HG03064 (cell line): ENCODE measurements at regions not wholly inside any gene's neighbourhood (a gene's known extent, or its start where the extent isn't known, plus 50 kb on each side); places are given as distances from the start of the nearest gene placed in this dataset.
"Not testable (repeated sequence)": the region's sequence is repeated elsewhere in the genome, so short reads cannot be mapped to it uniquely, and the experiment has no call there.

ENCODE experiments used
- ATAC-seq: cut with Tn5 transposase; IDR thresholded peaks from one replicate; pipeline ENCODE4 v1.9.1; 2021; ENCODE audit warnings: low read depth; ENCODE audit not compliant: unreplicated experiment

DNA sequence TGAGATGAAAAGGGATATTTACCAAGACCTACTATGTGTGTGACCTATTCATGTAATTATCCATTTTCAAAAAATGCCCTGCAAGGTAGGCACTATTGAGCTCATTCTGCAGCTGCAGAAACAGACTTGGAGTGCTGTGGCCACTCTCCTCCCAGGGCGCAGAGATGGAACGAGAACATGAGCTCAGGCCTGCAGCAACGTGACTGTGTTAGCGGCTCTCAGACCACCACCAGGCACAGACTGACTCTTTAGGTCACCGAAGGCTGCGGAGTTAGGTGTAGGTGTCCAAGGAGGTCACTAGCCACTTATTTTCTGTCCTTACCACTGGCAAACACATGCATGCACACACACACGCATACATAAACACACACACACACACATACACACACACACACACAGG, 271.4 kb upstream of the DIO3 start:
- no peak for ATAC-seq

DNA sequence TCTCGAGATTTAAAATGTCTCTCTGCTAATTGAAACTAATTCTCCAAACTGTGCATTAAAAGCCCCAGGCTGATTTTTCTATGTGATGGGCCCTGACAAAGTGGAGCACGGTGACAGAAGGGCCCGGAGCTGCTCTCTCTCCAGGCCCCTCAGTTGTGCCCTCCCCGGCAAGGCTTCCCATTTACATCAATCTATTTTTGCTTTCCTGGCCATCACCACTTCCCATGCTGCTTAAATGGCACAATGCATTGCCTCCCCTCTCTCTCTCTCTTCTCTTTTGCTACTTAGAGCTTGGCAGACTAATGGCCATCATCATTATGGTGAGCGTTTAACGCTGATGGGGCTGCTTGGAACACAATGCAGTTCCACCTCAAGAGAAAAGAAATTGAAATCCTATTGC, 270.7 kb upstream of the DIO3 start:
- no peak for ATAC-seq

DNA sequence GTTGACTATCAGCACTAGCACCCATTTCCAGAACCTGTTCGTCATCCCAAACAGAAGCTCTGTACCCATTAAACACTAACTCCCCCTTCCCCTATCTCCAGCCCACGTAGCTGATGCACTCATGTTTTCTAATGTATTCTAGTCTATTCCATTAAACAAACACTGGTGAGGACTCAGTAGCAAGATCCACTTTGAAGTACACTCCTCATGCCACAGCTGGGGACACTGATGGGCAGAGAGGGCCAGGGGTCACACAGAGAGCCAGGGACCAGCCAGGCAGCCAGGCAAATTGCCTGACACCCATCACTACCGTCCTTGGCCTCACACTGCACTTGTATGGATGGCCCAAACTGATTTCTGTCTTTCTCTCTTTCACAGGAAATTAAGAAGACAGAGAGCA, 269.9 kb upstream of the DIO3 start:
- no peak for ATAC-seq

DNA sequence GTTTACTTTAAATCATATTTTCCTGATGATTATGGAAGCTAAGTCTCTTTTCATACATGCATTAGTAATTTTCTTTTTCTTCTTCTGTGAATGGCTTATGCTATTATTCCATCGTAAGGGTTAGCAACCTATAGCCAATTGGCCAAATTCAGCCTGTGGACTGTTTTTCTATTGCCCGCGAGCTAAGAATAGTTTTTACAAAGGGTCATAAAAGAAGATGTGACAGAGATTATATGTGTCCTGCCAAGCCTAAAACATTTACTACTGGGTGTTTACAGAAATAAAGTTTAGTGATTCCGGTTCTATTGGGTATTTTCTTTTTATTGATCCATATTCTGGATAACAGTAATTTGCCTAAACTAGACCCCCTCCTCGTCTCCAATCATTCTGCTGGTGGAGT, 268.8 kb upstream of the DIO3 start:
- no peak for ATAC-seq

DNA sequence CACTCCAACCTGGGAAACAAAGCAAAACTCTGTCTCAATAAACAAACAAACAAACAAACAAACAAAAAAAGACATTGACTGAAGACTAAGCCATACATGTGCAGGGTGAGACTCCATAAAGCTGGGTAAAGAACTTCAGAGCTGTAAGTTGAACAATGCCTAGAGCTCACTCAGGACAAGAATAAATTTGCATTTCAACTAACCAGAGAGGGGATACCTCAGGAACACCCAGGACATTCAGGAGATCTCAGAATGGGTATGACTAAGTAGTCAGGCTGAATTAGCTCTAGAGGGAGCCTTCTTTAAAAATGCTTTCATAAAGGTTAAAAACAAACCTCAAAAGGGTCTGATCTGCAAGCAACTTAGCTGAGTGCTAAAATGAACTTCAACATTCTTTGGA, 267.7 kb upstream of the DIO3 start:
- ATAC-seq = no peak

DNA sequence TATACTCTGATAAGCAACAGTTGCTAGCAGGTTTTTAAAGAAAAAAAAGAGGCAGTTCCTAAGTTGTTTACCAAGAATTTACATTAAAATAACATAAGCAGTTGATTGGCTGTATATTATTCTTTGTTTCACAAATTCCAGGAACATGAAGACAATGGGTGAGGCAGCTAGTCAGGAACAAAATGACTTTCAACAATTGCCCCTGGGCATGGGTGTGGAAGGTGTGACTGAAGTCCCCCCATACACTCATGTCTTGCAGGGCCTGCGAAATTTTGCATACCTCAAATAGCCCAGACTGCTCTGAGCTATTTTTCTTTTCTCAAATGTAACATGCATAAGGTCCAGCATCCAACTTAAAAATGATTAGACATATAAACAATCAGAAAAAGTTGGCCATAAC, 267.2 kb upstream of the DIO3 start:
- ATAC-seq = no peak

DNA sequence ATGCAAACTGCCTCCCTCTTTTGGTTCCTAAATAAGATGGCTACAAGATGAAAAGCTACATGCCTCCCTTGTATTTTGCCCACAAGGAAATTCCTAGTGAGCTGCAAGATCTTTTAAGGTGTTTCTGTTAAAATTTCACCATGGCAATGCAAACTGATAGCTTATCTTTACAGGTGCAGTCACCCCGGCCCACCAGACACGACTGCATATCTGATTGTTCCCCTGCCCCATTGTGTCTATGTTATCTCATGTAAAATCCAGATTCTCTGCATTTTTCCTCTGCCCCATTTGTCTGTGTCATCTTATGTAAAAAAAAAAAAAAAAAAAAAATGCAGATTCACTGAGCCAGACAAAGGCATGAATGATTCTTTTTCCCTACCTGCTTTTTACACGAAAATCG, 261.5 kb upstream of the DIO3 start:
- not testable (repeated sequence) for ATAC-seq

DNA sequence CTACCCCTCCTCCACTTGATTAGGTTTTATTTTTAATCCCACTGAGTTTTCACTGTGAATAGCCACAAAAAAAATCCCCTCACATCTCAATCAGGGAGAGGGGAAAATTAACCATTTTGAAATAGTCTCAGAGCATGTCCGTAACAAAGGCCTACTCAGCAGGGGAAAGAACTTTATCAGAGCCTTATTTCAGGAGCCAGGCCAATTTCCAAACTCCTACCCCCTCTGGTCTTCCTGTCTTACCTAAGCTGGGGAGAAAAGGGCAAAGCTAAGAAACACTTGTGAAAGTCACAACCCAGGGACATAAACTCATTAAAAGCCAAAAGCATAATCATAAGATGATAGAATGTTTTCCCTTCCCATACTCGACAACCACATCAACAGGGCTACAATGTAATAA, 260.3 kb upstream of the DIO3 start:
- ATAC-seq = no peak

DNA sequence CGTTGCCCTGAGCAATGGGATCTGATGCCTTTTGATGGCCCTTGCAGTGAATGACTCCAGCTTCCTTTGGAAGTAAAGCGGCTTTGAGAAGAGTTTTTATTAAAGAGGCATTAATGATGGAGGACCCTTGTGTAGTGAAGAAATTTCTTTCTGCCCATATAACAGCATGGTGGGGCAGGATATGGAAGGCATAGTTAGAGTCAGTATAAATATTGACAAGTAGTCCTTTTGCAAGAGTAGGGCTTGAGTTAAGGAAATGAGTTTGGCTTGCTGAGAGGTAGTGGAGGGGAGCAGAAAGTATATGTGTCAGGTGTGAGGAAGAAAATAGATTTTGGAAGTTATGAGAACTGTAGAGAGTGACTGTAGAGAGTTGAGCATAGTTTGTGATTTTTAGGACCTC, 254.1 kb upstream of the DIO3 start:
- not testable (repeated sequence) for ATAC-seq

DNA sequence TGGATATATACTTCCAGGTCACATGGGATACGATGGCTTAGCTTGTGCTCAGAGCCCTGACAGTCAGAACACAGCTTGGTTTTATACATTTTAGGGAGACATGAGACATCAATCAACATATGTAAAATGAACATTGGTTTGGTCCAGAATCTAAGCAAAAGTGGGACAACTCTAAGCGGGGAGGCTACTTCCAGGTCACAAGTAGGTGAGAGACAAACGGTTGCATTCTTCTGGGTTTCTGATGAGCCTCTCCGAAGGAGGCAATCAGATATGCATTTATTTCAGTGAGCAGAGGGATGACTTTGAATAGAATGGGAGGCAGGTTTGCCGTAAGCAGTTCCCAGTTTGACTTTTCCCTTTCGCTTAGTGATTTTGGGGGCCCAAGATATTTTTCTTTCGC, 250.1 kb upstream of the DIO3 start:
- ATAC-seq = not testable (repeated sequence)

DNA sequence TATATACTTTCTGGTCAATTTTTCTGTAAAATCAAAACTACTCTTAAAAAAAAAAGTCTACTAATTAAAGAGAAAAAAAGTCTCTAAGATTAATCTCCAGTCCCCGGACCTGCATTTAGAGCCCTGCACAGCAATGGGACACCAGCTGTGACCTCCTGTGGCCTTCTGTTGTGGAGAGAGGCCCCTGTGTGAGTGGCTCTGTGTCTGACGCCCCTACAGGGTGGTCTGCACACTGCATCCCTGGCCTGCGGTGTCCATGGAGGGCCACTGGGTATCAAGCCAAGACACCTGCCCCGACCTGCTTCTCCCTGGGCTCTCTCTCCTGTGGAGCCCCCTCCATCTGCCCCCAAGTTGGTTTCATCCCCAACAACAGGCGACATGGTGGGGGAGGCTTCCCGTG, 248.0 kb upstream of the DIO3 start:
- ATAC-seq = no peak

DNA sequence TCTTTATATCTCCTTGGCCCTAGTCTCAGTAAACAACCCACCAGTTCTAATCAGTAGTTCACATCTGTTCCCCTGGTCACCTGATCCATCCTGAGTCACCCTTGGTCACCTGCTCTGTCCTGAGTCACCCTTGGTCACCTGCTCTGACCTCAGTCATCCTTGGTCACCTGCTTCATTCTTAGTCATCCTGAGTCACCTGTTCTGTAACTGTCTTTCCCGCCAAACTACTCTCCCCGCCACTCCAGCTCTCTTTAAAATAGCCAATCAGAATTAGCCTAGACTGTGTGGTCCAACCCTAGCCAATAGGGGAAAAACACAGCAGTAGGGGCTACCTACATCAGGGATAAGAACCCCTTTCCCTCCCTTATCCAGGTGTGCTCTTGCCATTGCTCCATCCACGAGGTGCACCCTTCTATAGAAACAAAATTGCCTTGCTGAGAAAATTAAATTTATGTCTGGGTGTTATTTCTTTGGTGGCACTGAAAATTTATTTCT, 245.4 kb upstream of the DIO3 start:
- ATAC-seq = no peak

DNA sequence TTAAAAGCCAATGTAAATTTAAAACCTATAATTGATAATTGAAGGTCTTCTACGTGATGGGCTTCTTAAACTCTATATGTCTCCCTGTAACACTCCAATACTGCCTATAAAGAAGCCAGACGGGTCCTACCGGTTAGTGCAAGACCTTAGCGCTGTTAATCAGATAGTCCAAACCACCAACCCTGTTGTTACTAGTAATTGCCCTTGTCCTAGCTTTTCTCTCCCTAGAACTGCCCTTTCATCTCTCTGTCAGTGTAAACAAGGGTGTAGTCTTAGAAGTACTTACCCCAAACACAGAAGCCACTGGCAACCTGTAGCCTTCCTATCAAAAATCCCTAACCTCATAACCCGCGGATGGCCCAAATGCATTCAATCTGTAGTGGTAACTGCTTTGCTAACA, 243.0 kb upstream of the DIO3 start:
- no peak for ATAC-seq

DNA sequence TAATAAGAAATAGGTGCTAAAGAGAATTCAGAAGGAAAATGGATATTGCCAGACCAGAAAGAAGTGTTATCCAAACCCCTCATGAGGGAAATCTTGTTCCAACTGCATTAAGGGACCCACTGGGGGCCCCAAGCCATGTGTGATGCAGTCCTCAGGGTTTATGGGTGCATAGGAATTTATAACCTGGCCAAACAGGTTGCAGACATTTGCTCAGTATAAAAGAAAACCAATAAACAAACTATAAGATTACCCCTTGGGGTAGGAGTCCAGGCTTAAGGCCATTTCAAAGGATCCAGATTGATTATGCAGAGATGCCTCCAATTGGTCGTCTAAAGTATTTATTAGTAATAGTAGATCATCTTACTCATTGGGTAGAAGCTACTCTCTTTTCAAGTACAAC, 240.9 kb upstream of the DIO3 start:
- ATAC-seq = no peak

DNA sequence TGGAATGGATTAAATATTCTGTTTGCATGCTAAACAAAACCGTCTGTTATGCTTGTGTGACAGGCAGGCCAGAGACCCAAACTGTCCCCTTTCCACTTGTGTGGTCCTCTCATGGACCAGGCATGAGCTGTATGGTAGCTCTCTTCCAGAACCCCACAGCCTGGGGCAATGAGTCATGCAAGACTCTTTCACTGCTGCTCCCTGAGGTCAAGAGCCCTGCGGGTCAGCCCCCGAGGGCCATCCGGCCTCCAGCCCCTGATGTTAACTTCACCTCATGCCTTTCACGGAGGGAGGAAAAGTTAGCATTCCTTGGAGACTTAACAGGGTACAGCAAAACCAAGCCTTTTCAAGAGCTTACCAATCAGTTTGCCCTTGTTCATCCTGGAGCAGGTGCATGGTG, 239.1 kb upstream of the DIO3 start:
- ATAC-seq = no peak

DNA sequence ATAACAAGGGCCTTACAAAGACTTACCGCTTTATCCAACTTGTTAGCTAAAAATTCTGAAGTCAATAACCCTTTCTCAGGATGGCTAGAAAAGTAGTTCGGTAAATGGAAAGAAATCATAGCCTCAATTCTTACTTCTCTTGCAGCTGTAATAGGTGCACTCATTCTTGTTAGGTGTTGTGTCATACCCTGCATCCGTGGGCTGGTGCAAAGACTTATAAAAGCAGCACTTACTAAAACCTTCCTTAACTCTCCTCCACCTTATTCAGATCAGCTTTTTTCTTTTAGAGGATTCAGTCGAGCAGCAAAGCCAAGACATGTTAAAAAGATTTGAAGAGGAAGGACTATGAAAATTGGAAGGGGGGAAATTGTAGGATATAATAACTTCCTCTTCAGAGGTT, 238.2 kb upstream of the DIO3 start:
- no peak for ATAC-seq

DNA sequence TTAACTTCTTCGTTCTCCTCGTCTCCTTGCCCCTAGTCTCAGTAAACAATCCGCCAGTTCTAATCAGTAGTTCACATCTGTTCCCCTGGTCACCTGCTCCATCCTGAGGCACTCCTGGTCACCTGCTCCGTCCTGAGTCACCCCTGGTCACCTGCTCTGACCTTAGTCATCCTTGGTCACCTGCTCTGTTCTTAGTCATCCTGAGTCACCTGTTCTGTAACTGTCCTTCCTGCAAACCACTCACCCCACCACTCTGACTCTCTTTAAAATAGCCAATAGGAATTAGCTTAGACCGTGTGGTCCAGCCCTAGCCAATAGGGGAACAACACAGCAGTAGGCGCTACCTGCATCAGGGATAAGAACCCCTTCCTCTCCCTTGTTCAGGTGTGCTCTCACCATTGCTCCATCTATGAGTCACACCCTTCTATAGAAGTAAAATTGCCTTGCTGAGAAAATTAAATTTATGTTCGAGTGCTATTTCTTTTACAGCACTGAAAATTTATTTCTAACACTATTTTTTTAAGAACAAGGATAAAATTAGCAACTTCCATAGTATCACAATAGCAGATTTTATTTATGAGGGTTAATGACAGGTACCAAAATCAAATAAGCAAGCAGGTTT, 237.6 kb upstream of the DIO3 start:
- ATAC-seq = not testable (repeated sequence)

DNA sequence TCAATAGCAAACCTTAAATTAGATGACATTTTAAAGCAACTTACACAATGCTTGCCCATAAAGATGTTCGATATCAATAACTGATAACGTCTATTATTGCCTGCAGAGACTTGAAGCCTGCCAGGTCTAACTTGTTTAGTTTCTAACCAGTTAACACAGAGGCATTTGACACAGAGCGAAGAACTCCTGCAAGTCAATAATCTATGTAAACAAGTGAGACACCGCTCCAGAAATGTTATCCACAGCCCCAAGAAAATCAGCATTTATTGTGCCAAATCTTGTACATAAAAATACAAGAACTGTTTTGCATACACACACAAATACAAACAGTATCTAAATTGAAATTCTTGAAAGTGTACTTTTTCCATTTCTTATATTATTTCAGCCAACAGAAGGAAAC, 236.0 kb upstream of the DIO3 start:
- ATAC-seq = no peak

DNA sequence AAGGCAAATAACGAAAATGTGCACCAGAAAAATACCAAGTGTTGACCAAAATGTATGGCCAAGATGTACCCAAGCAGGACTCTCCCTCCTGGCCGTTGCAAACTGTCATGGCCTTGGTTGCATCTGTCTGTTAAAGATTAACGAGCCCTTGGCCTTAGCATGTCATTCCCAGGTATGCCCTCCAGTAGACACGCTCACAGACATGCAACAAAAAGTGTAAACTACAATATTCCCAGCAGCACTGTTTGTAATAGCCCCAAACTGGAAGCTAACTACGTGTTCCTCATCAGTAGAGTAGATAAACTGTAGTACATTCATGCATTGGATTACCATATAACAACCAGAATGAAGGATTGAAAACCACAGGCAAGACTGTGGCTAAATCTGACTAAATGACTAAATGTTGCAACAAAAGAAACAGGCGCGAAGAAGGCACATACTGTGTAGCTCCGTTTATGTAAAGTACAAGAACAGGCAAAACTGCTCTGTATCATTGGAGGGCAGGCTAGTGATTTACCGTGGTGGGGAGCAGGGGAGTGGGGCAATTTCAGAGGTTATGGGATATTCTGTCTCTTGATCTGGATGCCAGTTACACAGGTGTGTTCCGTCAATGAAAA, 232.8 kb upstream of the DIO3 start:
- ATAC-seq = no peak

DNA sequence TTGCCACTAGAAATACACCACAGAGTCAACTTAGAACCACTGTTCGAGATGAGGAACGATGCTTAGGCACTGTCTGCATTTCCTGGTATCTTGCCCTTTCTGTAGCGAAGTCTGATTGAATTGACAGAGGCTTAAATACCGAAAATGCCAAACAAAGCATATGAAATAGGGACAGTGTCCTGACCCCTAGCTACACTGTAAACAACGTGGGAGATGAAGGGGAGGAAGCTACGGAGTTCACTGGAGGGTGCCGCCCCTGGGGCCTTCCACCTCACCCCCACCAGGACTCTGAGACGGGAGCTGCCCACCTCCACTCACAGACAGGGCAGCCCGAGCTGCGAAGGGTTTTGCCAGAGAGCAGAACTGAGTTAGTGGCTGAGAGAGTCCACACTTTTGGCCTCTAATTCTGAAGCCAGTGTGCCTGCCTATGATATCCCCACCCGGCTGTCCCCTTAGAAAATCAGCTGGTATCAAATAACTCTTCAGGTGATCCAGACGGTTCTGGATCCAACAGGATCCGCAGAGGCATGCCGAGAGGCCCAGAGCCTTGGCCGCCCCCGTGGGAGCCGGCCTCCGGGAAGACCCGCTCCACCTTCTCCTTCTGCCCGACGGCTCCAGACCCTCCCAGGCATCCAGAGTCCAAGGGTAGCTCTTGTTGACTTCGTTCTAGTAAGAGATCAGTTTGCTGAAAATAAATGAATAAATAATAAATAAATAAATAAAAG, 230.7 kb upstream of the DIO3 start:
- no peak for ATAC-seq

DNA sequence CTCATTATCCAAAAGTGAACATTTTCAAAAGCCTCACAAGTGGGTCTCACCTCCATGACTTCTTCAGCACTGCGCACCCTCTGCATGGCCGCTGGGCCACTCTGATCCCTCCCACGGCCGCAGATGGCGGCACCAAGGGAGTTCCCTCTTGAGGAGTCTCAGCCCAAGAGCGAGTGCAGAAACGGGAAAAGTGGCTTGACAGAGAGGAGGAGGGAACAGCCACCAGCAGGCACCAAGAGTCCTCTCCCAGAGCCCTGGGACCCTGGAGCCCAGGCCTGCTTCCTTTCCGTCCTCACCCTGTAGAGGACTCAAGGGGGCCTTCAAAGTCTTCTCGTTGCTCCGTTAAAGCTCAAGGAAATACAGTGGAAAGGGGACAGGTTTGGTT, 230.2 kb upstream of the DIO3 start:
- no peak for ATAC-seq

DNA sequence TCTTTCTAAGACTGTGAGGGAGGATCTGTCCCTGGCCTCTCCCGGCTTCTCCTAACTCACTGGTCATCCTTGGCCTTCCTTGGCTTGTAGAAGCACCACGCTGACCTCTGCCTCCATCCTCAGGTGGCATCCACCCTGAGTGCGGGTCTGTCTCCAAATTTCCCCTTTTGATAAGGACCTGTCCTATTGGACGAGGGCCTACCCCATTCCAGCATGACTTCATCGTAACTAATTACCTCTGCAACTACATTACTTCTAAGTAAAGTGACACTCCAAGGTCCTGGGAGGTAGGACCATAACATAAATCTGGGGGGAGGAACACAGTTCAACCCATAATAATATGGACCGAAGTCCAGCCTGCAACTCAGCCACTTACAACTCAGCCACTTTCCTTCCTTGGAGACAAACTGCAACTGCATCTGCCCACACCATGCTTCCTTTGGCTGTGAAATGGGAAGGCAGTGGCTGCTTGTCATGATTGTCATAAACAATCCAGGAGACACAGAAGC, 229.6 kb upstream of the DIO3 start:
- ATAC-seq = no peak
